GM12878 (cell line): ENCODE measurements at regions not wholly inside any gene's neighbourhood (a gene's known extent, or its start where the extent isn't known, plus 50 kb on each side); places are given as distances from the start of the nearest gene placed in this dataset.

ENCODE experiments used
- ATAC-seq: fragments of 200-7000 bp; cut with Tn5 transposase; 3 replicates; pipeline ENCODE4 v1.9.1; 2020; ENCODE audit warnings: mild to moderate bottlenecking, moderate library complexity
- BruUV-seq: library from RNA; stranded (reverse); fragments of 400-500 nt; replicated peaks from 2 replicates; lab custom pipeline; 2021; lab: Mats Ljungman, UMichigan
- CTCF ChIA-PET: fragments of 300-600 bp; sonication (Branson Sonifier 250); formaldehyde crosslinking; extraction: SDS; loops from one replicate; lab custom pipeline; 2021; ENCODE audit warnings: inconsistent platforms; lab: Yijun Ruan, JAX
- POLR2A ChIA-PET: fragments of 350-600 bp; formaldehyde crosslinking; extraction: SDS; loops from one replicate; lab custom pipeline; 2021; ENCODE audit warnings: inconsistent platforms; lab: Charles Lee
- RAD21 ChIA-PET: fragments of 300-600 bp; sonication (Branson Sonifier 250); formaldehyde crosslinking; loops from one replicate; lab custom pipeline; 2023; ENCODE audit warnings: antibody characterized with exemption; ENCODE audit not compliant: unreplicated experiment; lab: Charles Lee
- SMC1A ChIA-PET: fragments of 300-600 bp; sonication (Branson Sonifier 250); formaldehyde crosslinking; loops from one replicate; lab custom pipeline; 2023; ENCODE audit not compliant: unreplicated experiment, uncharacterized antibody; lab: Charles Lee
- DNase-seq: peaks from one replicate; pipeline ENCODE4 v3.0.0-alpha.2; 2011; ENCODE audit warnings: low read depth, low spot score
- FAIRE-seq: peaks from 3 replicates; lab custom pipeline; 2011; peaks lifted over from hg19 to GRCh38; lab: Jason Lieb, UNC
- H2AFZ ChIP-seq: 2 replicates; pipeline ENCODE4 v1.6.0; 2011; ENCODE audit warnings: low read depth, low read length, control low read depth; ENCODE audit not compliant: control insufficient read depth
- H3K27ac ChIP-seq: 2 replicates; pipeline ENCODE4 v1.5.1; 2011; ENCODE audit warnings: control low read depth; ENCODE audit not compliant: control insufficient read depth, insufficient read depth
- H3K27me3 ChIP-seq, 2 experiments: replicated peaks in 1 of 2; 2 replicates each; pipeline versions ENCODE4 v1.6.0 to v1.6.1; 2011; ENCODE audit warnings: low read length in 1 of 2; ENCODE audit not compliant: control insufficient read depth in 2 of 2, insufficient read depth in 2 of 2
- H3K36me3 ChIP-seq, 2 experiments: 2 replicates each; pipeline ENCODE4 v1.5.1; 2011; ENCODE audit warnings: low read length in 1 of 2; ENCODE audit not compliant: control insufficient read depth in 2 of 2, insufficient read depth in 2 of 2
- H3K4me1 ChIP-seq: 2 replicates; pipeline ENCODE4 v1.6.1; 2011; ENCODE audit warnings: mild to moderate bottlenecking, low read length, moderate library complexity, mixed read lengths; ENCODE audit not compliant: control insufficient read depth, insufficient read depth
- H3K4me2 ChIP-seq: 2 replicates; pipeline ENCODE4 v1.6.0; 2011; ENCODE audit warnings: control low read depth; ENCODE audit not compliant: control insufficient read depth, insufficient read depth
- H3K4me3 ChIP-seq: fragments of 200-600 bp; sonication (generic); 2 replicates; pipeline ENCODE4 v1.5.1; 2016
- H3K79me2 ChIP-seq: 2 replicates; pipeline ENCODE4 v1.6.0; 2011; ENCODE audit warnings: low read length; ENCODE audit not compliant: control insufficient read depth, insufficient read depth
- H3K9ac ChIP-seq: 2 replicates; pipeline ENCODE4 v1.8.0; 2011; ENCODE audit warnings: low read length, control low read depth, mixed read lengths; ENCODE audit not compliant: control insufficient read depth, insufficient read depth
- H3K9me3 ChIP-seq: replicated peaks from 3 replicates; pipeline ENCODE4 v1.5.1; 2011; ENCODE audit warnings: mild to moderate bottlenecking, low read length; ENCODE audit not compliant: control insufficient read depth, insufficient read depth
- H4K20me1 ChIP-seq: 2 replicates; pipeline ENCODE4 v1.6.0; 2011; ENCODE audit not compliant: control insufficient read depth, insufficient read depth
- CBFB ChIP-seq: IDR thresholded peaks from 2 replicates; pipeline ENCODE4 v1.6.1; 2016; ENCODE audit warnings: antibody characterized with exemption, low read depth
- CREB1 ChIP-seq: IDR thresholded peaks from 2 replicates; pipeline ENCODE4 v1.6.1; 2012; ENCODE audit warnings: low read depth, mild to moderate bottlenecking, inconsistent platforms
- KAT2A ChIP-seq: conservative IDR thresholded peaks from 2 replicates; pipeline ENCODE4 v1.6.1; 2011; ENCODE audit warnings: low read depth, low read length; ENCODE audit not compliant: control insufficient read depth
- KDM1A ChIP-seq: fragments of 200-600 bp; sonication (generic); IDR thresholded peaks from 2 replicates; pipeline ENCODE4 v1.6.1; 2016; ENCODE audit warnings: borderline replicate concordance
- MEF2B ChIP-seq: fragments of 450-650 bp; IDR thresholded peaks from 2 replicates; pipeline ENCODE4 v1.6.1; 2018; ENCODE audit warnings: mild to moderate bottlenecking, moderate library complexity; ENCODE audit not compliant: partially characterized antibody, poor library complexity, severe bottlenecking
- NFYA ChIP-seq: IDR thresholded peaks from 2 replicates; pipeline ENCODE4 v1.6.1; 2011; ENCODE audit warnings: low read depth, mild to moderate bottlenecking, low read length, improper control_type of control experiment, borderline replicate concordance
- PAX5 ChIP-seq: IDR thresholded peaks from 2 replicates; pipeline ENCODE4 v1.6.1; 2011; ENCODE audit warnings: low read depth, low read length, borderline replicate concordance
- RBBP5 ChIP-seq: fragments of 200-600 bp; sonication (generic); conservative IDR thresholded peaks from 2 replicates; pipeline ENCODE4 v1.6.1; 2016
- RELA ChIP-seq: fragments of 450-650 bp; IDR thresholded peaks from 2 replicates; pipeline ENCODE4 v1.8.0; 2014; ENCODE audit warnings: borderline replicate concordance; ENCODE audit not compliant: partially characterized antibody
- ZBED1 ChIP-seq: IDR thresholded peaks from 2 replicates; pipeline ENCODE4 v1.6.1; 2016; ENCODE audit warnings: borderline replicate concordance
- WGBS: methylation state at CpG from one replicate; pipeline ENCODE4 v1.1.6; 2016; ENCODE audit warnings: low lambda C conversion rate; ENCODE audit not compliant: insufficient replicate concordance, insufficient coverage; ENCODE audit errors: missing lambda C conversion rate; 5-methylcytosine and 5-hydroxymethylcytosine counted together
- in situ Hi-C: fragments of 300-500 bp; cut with MboI; formaldehyde crosslinking; loops from 9 replicates; pipeline ENCODE4 v1.14.3; 2018; ENCODE audit warnings: mixed read lengths
- intact Hi-C: fragments of 100-400 bp; cut with micrococcal nuclease; formaldehyde crosslinking; loops from one replicate; pipeline ENCODE4 v1.14.2; 2022; ENCODE audit not compliant: unreplicated experiment
- TF ChIP-seq, protein P1 (sequence below): fragments of 450-650 bp; conservative IDR thresholded peaks from 2 replicates; pipeline ENCODE4 v1.6.1; 2017; ENCODE audit warnings: mild to moderate bottlenecking, moderate library complexity
- TF ChIP-seq, protein P2 (sequence below): fragments of 450-650 bp; formaldehyde crosslinking; IDR thresholded peaks from 2 replicates; pipeline ENCODE4 v1.4.0; 2020; ENCODE audit warnings: mild to moderate bottlenecking, moderate library complexity
- TF ChIP-seq, protein P3 (sequence below): IDR thresholded peaks from 2 replicates; pipeline ENCODE4 v1.6.1; 2011; ENCODE audit warnings: borderline replicate concordance, low read depth, mild to moderate bottlenecking, moderate library complexity, mixed read lengths, low read length; ENCODE audit not compliant: insufficient read depth; ENCODE audit errors: extremely low read length
- TF ChIP-seq, protein P4 (sequence below): IDR thresholded peaks from 2 replicates; pipeline ENCODE4 v1.6.1; 2012; ENCODE audit warnings: low read length, inconsistent platforms

DNA sequence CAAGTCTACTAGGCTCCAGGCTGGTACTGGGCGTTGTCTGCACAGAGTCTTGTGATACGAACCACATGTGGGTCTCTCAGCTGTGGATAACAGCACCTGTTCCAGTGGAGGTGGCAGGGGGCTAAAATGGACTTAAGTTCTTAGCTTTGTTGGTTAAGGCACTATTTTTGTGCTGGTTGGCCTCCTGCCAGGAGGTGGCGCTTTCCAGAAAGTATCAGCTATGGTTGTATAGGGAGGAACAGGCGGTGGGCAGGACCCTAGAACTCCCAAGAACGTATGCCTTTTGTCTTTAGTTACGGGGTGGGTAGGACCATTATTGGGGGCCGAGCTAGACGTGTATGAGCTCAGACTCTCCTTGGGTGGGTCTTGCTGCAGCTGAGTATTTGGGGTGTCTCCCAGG is 1138.4 kb downstream of the PCDH19 start:
- H3K79me2 ChIP-seq: no peaks in the 10 kb centered on the region
- TF ChIP-seq RELA (no peak), KDM1A (no peak), KAT2A (no peak), ZBED1 (no peak), MEF2B (no peak), NFYA (no peak), PAX5 (no peak), CREB1 (no peak), RBBP5 (no peak), CBFB (no peak)
- TF ChIP-seq, protein P1, sequence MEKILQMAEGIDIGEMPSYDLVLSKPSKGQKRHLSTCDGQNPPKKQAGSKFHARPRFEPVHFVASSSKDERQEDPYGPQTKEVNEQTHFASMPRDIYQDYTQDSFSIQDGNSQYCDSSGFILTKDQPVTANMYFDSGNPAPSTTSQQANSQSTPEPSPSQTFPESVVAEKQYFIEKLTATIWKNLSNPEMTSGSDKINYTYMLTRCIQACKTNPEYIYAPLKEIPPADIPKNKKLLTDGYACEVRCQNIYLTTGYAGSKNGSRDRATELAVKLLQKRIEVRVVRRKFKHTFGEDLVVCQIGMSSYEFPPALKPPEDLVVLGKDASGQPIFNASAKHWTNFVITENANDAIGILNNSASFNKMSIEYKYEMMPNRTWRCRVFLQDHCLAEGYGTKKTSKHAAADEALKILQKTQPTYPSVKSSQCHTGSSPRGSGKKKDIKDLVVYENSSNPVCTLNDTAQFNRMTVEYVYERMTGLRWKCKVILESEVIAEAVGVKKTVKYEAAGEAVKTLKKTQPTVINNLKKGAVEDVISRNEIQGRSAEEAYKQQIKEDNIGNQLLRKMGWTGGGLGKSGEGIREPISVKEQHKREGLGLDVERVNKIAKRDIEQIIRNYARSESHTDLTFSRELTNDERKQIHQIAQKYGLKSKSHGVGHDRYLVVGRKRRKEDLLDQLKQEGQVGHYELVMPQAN: no peak
- TF ChIP-seq, protein P2, sequence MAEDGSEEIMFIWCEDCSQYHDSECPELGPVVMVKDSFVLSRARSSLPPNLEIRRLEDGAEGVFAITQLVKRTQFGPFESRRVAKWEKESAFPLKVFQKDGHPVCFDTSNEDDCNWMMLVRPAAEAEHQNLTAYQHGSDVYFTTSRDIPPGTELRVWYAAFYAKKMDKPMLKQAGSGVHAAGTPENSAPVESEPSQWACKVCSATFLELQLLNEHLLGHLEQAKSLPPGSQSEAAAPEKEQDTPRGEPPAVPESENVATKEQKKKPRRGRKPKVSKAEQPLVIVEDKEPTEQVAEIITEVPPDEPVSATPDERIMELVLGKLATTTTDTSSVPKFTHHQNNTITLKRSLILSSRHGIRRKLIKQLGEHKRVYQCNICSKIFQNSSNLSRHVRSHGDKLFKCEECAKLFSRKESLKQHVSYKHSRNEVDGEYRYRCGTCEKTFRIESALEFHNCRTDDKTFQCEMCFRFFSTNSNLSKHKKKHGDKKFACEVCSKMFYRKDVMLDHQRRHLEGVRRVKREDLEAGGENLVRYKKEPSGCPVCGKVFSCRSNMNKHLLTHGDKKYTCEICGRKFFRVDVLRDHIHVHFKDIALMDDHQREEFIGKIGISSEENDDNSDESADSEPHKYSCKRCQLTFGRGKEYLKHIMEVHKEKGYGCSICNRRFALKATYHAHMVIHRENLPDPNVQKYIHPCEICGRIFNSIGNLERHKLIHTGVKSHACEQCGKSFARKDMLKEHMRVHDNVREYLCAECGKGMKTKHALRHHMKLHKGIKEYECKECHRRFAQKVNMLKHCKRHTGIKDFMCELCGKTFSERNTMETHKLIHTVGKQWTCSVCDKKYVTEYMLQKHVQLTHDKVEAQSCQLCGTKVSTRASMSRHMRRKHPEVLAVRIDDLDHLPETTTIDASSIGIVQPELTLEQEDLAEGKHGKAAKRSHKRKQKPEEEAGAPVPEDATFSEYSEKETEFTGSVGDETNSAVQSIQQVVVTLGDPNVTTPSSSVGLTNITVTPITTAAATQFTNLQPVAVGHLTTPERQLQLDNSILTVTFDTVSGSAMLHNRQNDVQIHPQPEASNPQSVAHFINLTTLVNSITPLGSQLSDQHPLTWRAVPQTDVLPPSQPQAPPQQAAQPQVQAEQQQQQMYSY (CRISPR knock-in tag): no peak
- TF ChIP-seq, protein P3, sequence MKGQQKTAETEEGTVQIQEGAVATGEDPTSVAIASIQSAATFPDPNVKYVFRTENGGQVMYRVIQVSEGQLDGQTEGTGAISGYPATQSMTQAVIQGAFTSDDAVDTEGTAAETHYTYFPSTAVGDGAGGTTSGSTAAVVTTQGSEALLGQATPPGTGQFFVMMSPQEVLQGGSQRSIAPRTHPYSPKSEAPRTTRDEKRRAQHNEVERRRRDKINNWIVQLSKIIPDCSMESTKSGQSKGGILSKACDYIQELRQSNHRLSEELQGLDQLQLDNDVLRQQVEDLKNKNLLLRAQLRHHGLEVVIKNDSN: no peak
- TF ChIP-seq, protein P4, sequence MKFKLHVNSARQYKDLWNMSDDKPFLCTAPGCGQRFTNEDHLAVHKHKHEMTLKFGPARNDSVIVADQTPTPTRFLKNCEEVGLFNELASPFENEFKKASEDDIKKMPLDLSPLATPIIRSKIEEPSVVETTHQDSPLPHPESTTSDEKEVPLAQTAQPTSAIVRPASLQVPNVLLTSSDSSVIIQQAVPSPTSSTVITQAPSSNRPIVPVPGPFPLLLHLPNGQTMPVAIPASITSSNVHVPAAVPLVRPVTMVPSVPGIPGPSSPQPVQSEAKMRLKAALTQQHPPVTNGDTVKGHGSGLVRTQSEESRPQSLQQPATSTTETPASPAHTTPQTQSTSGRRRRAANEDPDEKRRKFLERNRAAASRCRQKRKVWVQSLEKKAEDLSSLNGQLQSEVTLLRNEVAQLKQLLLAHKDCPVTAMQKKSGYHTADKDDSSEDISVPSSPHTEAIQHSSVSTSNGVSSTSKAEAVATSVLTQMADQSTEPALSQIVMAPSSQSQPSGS: no peak
- H3K27me3 ChIP-seq: no peaks in the 10 kb centered on the region
- H3K9me3 ChIP-seq: no peaks in the 10 kb centered on the region; the same call in 2 of the 3 replicates
- SMC1A ChIA-PET: interaction anchor here (1.5 kb wide), 1 partner anchor 1141 kb away, joined by 3 read pairs; no protein-coding TSS in a partner anchor
- DNase-seq (no peak), FAIRE-seq (no peak), ATAC-seq (no peak)
- in situ Hi-C loops: no loop called here
- H3K36me3 ChIP-seq: no peaks in the 10 kb centered on the region
- no TSS peak for BruUV-seq
- WGBS: 31% methylated on average over 8 of the region's 8 CpGs
- no peaks in the 10 kb centered on the region for H4K20me1 ChIP-seq
- CTCF ChIA-PET: interaction anchor here (0.8 to 1.0 kb wide), 2 partner anchors 11 to 1497 kb away, joined by 3 to 4 read pairs; no protein-coding TSS in a partner anchor
- H3K4me2 ChIP-seq: no peak overlapping the region
- RAD21 ChIA-PET: no interaction called here
- H3K9ac ChIP-seq: no peak overlapping the region
- no peak overlapping the region for H3K4me3 ChIP-seq
- POLR2A ChIA-PET: no interaction called here
- H3K4me1 ChIP-seq: no peaks in the 10 kb centered on the region
- no peak overlapping the region for H3K27ac ChIP-seq
- intact Hi-C loops: no loop called here
- no peak overlapping the region for H2AFZ ChIP-seq
